HS-27A (cell line): ENCODE measurements at regions not wholly inside any gene's neighbourhood (a gene's known extent, or its start where the extent isn't known, plus 50 kb on each side); places are given as distances from the start of the nearest gene placed in this dataset.
"Not testable (repeated sequence)": the region's sequence is repeated elsewhere in the genome, so short reads cannot be mapped to it uniquely, and the experiment has no call there.

ENCODE experiments used
- DNase-seq: peaks from one replicate; pipeline ENCODE4 v3.0.0-alpha.2; 2012; ENCODE audit warnings: low read depth, missing footprints

GRCh38 chr2:125224188-125224587 is 1199.1 kb downstream of the CNTNAP5 start:
- no peak for DNase-seq

GRCh38 chr2:125224830-125225229 is 1199.7 kb downstream of the CNTNAP5 start:
- no peak for DNase-seq

DNA sequence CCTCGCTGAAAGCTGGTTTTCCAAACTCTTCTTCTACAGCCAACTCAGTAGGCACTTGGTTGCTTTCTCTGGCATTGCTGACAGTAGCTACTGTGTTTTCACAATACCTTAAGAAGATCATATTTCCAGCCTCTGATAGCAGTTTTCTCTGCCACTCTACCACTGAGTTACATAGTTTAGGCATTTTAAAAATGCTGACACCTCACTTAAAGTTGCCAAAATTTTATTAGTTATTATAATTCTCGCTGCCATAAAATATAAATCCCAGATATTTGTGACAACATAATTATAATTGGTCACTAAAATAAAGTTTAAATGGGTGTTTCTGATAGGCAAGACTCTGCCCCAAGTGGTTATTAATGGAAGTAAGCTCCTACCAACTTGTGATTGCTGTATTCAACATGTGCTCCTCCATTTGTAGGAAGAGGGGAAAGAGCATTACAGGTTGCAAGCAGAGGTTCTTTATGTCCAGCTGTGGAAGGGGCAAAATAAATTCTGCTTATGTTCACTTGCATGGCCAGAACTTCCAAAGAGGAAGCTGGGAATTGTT is 1202.8 kb downstream of the CNTNAP5 start:
- DNase-seq, result no peak

- DNase-seq, result no peak
These were observed 1215.8 kb downstream of the CNTNAP5 start for GRCh38 chr2:125240870-125241269.

DNA sequence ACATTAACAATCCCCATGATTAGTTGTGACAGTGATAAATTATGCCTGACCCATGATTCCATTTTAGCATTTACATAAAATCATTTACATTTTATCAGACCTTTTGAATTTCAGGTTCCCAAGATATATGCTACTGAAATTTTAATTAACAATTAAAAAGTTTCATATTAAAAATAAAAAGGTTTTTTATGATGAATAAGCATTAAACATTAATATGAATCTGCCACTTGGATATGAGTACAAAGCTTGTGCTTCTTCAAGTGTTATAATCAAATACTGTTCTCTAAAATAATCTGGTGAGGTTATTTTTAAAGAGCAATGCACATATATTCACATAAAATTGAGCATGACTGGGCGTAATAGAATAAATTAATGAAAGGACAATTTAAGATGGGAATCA is 1218.0 kb downstream of the CNTNAP5 start:
- DNase-seq, result no peak

- DNase-seq, result no peak
These were observed 1228.9 kb downstream of the CNTNAP5 start for GRCh38 chr2:125254010-125254409.

DNA sequence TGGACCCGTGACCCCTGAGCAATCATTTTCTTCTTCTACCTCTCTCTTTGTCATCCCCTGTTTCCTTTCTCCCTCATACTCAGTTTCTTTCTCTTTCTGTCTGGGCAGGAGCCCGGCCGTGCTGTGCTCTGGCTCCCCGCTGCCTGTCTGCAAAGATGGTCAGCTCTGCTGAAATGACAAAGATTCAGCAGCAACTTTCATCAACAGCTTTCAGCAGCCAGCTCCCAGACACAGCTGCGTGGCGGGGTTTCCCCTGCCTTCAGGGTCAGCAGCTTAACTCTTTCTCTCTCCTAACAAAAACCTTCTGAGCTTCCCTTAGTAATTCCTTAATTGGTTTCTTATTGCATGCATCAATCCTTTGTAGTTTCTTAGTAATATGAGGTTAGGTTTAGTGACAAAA is 1234.4 kb downstream of the CNTNAP5 start:
- no peak for DNase-seq

GRCh38 chr2:125260366-125260930 is 1235.4 kb downstream of the CNTNAP5 start:
- not testable (repeated sequence) for DNase-seq

GRCh38 chr2:125264453-125264852 is 1239.4 kb downstream of the CNTNAP5 start:
- DNase-seq, result no peak

DNA sequence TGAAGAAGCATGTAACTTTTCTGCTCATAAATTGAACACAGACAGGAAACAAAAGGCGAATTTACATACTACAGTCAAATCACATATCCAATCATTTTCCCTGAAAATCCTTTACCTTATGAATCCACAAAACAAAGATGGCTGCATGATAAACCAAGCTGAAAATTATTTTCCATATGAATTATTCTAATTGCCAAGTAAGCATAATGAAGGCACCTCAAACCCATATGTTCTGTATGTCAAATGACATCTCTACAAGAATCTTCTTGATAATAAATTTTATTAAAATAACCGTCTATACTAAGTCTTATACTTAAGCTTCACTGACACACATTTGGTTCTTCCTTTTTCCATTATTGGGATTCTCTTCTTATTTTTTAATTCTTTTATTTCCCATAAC is 1242.6 kb downstream of the CNTNAP5 start:
- no peak for DNase-seq

DNA sequence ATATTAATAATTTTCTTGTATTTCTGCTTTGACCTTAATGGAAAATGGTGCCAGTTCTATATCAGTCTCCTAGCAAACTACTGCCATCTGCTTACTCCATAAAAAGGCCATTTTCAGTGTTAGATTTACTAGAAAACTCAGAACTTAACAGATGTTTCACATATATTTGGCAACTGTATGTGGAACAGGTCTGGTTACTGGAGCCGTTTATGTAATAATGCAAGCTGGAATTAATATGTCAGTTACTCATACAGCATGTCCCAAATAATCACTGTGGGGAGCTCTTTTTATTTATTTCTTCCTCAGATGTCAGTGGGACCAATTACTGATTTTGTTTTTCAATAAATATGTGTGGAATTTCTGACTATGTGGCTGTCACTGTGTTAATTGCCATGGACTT is 1247.6 kb downstream of the CNTNAP5 start:
- no peak for DNase-seq

GRCh38 chr2:125274718-125275117 is 1249.6 kb downstream of the CNTNAP5 start:
- no peak for DNase-seq

DNA sequence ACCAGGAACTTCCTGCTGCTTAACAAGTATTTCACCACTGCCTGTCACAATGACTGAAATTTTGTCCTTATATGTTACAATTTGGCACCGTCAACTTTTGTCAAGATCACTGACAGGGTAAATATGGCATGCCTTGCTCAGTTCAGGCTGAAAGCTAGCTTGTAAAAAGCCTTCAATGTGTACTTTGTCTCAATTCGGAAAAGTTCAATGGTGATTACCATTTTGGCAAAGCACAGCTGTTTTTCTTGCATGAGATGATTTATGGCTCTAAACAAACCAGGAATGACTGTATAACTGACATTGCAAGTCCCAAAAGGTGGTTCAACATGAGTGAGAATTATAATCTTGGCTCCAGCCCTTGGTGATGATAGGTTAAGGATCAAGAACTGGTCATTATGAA is 1255.2 kb downstream of the CNTNAP5 start:
- DNase-seq, result no peak

DNA sequence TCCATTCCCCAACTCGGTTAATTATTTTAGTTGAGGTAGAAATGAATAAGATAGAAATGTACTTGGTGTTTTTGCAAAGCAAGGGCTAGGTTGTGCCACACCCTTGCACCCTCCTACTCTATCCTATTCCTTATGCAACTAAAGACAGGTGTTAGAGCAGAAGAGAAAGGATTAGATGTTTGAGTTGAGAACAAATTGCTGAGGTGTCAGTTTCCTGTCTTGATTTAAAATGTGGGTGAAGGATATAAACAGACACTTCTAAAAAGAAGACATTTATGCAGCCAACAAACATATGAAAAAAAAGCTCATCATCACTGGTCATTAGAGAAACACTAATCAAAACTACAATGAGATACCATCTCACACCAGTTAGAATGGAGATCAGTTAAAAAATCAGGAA is 1256.2 kb downstream of the CNTNAP5 start:
- DNase-seq, result no peak

GRCh38 chr2:125296742-125297141 is 1271.7 kb downstream of the CNTNAP5 start:
- DNase-seq, result no peak

GRCh38 chr2:125310657-125311364 is 1285.7 kb downstream of the CNTNAP5 start:
- no peak for DNase-seq

DNA sequence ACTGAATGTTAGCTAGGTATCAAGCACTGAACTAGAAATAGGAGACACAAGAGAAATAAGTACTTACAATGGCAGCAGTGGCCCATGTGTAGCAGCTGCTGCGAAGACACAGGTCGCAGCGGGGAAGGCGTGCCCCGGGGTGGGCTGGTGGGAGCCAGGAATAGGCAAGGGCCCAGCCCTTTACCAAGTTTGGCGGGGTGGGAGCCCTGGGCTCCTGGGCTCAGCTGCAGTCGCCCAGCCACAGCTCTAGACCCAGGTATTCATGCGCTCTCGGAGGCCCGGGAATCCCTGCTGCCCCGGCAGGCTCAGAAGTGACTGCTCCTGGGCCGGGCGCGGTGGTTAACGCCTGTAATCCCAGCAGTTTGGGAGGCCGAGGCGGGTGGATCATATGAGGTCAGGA is 1287.3 kb downstream of the CNTNAP5 start:
- no peak for DNase-seq

DNA sequence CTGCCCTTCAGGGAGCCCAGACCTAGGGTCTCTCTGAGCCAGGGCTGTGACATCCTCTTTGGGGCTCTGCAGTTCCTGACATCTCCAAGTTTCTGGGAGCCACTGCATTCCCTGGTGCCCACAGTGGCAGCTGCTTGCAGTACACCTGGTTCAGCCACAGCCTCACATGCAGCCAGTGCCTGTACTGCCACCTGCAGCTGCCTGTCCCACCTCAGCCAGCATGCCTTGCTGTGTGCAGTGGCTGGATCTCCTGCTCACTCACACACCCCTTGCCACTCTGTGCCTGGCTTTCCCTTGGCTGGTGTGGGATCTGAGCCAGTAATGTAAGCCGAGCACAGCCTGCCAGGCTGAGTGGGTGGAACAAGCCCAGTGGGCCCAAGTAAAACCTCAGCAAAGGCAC is 1288.7 kb downstream of the CNTNAP5 start:
- no peak for DNase-seq

GRCh38 chr2:125318740-125319139 is 1293.7 kb downstream of the CNTNAP5 start:
- no peak for DNase-seq

DNA sequence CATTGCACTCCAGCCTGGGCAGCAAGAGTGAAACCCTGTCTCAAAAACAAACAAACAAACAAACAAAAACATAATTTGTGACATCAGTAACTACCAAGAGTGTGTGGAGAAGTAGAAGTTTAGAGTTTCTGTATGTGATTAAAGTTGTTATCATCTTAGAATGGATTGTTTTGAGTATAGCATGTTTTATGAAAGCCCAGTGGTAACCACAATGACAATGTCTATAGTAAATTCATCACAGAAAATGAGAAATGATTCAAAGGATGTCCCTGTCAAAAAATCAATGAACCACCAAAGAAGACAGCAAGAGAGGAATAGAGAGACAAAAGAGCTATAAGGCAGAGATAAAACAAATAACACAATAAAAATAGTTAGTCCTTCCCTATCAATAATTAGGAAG is 1299.2 kb downstream of the CNTNAP5 start:
- no peak for DNase-seq

- DNase-seq, result no peak
These were observed 1305.0 kb downstream of the CNTNAP5 start for GRCh38 chr2:125330133-125330532.

- no peak for DNase-seq
These were observed 1314.6 kb upstream of the GYPC start for GRCh38 chr2:125341353-125341752.

GRCh38 chr2:125353542-125353941 is 1302.4 kb upstream of the GYPC start:
- not testable (repeated sequence) for DNase-seq
